ENCODE measurements at regions not wholly inside any gene's neighbourhood (a gene's known extent, or its start where the extent isn't known, plus 50 kb on each side); places are given as distances from the start of the nearest gene placed in this dataset.

GRCh38 chr20:10877342-10877741 lies 203.5 kb upstream of the JAG1 start:
- TF ChIP-seq TAF1 (IDR thresholded peaks at IDR 0.05; ENCODE audit: borderline replicate concordance, low read depth, low read length) (no peak), POLR2A (IDR thresholded peaks at IDR 0.05; ENCODE audit: low read depth, low read length) (no peak), ZNF687 (IDR thresholded peaks at IDR 0.05) (no peak), BCL11A (IDR thresholded peaks at IDR 0.05; ENCODE audit: low read depth, low read length) (no peak), TCF12 (IDR thresholded peaks at IDR 0.05; ENCODE audit: low read depth, low read length) (no peak), JUND (IDR thresholded peaks at IDR 0.05; ENCODE audit: low read depth, low read length) (no peak), CTCF (IDR thresholded peaks at IDR 0.05 in 2 of 3, conservative IDR thresholded peaks at IDR 0.05 in 1 of 3; ENCODE audit: control insufficient read depth in 2 of 3, extremely low read depth in 1 of 3, insufficient read depth in 1 of 3, low read depth in 3 of 3, low read length in 3 of 3) (no peak), ATF7 (IDR thresholded peaks at IDR 0.05; ENCODE audit: low read depth) (no peak), RELA (IDR thresholded peaks at IDR 0.05; ENCODE audit: borderline replicate concordance, partially characterized antibody) (no peak)

All from GM12878 (cell line).